Astrocyte (in vitro differentiated cells and primary cell): ENCODE measurements at regions not wholly inside any gene's neighbourhood (a gene's known extent, or its start where the extent isn't known, plus 50 kb on each side); places are given as distances from the start of the nearest gene placed in this dataset.

Source experiments
- DNase-seq: peaks from one replicate; pipeline ENCODE4 v3.0.0-alpha.2; 2010; ENCODE audit warnings: low read depth
- FAIRE-seq: peaks from 2 replicates; lab custom pipeline; 2011; peaks lifted over from hg19 to GRCh38; lab: Jason Lieb, UNC
- H2AFZ ChIP-seq: 2 replicates; pipeline ENCODE4 v1.6.0; 2012; ENCODE audit warnings: low read depth, low read length, inconsistent platforms
- H3K27ac ChIP-seq: 2 replicates; pipeline ENCODE4 v1.5.1; 2011; ENCODE audit warnings: low read depth, low read length, inconsistent platforms
- H3K27me3 ChIP-seq: 2 replicates; pipeline ENCODE4 v1.6.0; 2011; ENCODE audit warnings: low read length, inconsistent platforms; ENCODE audit not compliant: insufficient read depth
- H3K36me3 ChIP-seq: 2 replicates; pipeline ENCODE4 v1.5.1; 2011; ENCODE audit warnings: low read length, inconsistent platforms; ENCODE audit not compliant: insufficient read depth
- H3K4me1 ChIP-seq: 2 replicates; pipeline ENCODE4 v1.5.1; 2011; ENCODE audit warnings: low read length, inconsistent platforms; ENCODE audit not compliant: insufficient read depth
- H3K4me2 ChIP-seq: 2 replicates; pipeline ENCODE4 v1.6.0; 2012; ENCODE audit warnings: low read length, inconsistent platforms
- H3K4me3 ChIP-seq: 2 replicates; pipeline ENCODE4 v1.5.1; 2011; ENCODE audit warnings: low read depth, mild to moderate bottlenecking, low read length, inconsistent platforms; ENCODE audit not compliant: insufficient read depth
- H3K79me2 ChIP-seq: 2 replicates; pipeline ENCODE4 v1.6.0; 2012; ENCODE audit warnings: mild to moderate bottlenecking, low read length, inconsistent platforms; ENCODE audit not compliant: insufficient read depth
- H3K9ac ChIP-seq: 2 replicates; pipeline ENCODE4 v1.6.0; 2012; ENCODE audit warnings: mild to moderate bottlenecking, low read length, inconsistent platforms
- H3K9me3 ChIP-seq: 2 replicates; pipeline ENCODE4 v1.5.1; 2012; ENCODE audit warnings: low read depth, mild to moderate bottlenecking, low read length, inconsistent platforms; ENCODE audit not compliant: insufficient read depth
- H4K20me1 ChIP-seq: 2 replicates; pipeline ENCODE4 v1.6.0; 2012; ENCODE audit warnings: low read length, inconsistent platforms; ENCODE audit not compliant: insufficient read depth
- H3K27ac Mint-ChIP-seq: one replicate; pipeline ENCODE4 v1.8.0; 2021; ENCODE audit warnings: mild to moderate bottlenecking, mixed read lengths; ENCODE audit not compliant: unreplicated experiment
- H3K27me3 Mint-ChIP-seq: one replicate; pipeline ENCODE4 v1.8.0; 2021; ENCODE audit warnings: low read depth, mixed read lengths; ENCODE audit not compliant: unreplicated experiment
- H3K36me3 Mint-ChIP-seq: one replicate; pipeline ENCODE4 v1.8.0; 2021; ENCODE audit warnings: low read depth, mixed read lengths; ENCODE audit not compliant: unreplicated experiment
- H3K4me1 Mint-ChIP-seq: one replicate; pipeline ENCODE4 v1.8.0; 2021; ENCODE audit warnings: low read depth, mixed read lengths; ENCODE audit not compliant: unreplicated experiment
- H3K4me3 Mint-ChIP-seq: one replicate; pipeline ENCODE4 v1.8.0; 2021; ENCODE audit warnings: mild to moderate bottlenecking, moderate library complexity, mixed read lengths; ENCODE audit not compliant: unreplicated experiment
- H3K9me3 Mint-ChIP-seq: one replicate; pipeline ENCODE4 v1.8.0; 2021; ENCODE audit warnings: mild to moderate bottlenecking, mixed read lengths; ENCODE audit not compliant: unreplicated experiment
- CTCF ChIP-seq: IDR thresholded peaks from 2 replicates; pipeline ENCODE4 v1.5.1; 2011; ENCODE audit warnings: low read depth, mild to moderate bottlenecking, inconsistent platforms, low read length, moderate library complexity; ENCODE audit not compliant: insufficient read depth
- EZH2 ChIP-seq: IDR thresholded peaks from 2 replicates; pipeline ENCODE4 v1.6.1; 2012; ENCODE audit warnings: mild to moderate bottlenecking, low read length, inconsistent platforms; ENCODE audit not compliant: insufficient read depth

- Histone ChIP-seq H3K9me3 (no peaks in the 10 kb centered on the region), H3K79me2 (no peaks in the 10 kb centered on the region), H3K27me3 (no peaks in the 10 kb centered on the region), H3K4me3 (no peak overlapping the region), H3K4me1 (no peaks in the 10 kb centered on the region), H2AFZ (no peak overlapping the region), H3K36me3 (no peaks in the 10 kb centered on the region), H4K20me1 (no peaks in the 10 kb centered on the region), H3K27ac (no peak overlapping the region), H3K4me2 (no peak overlapping the region), H3K9ac (no peak overlapping the region)
- Mint-ChIP-seq H3K4me3 (no peak overlapping the region), H3K9me3 (no peaks in the 10 kb centered on the region), H3K36me3 (no peaks in the 10 kb centered on the region), H3K27me3 (no peaks in the 10 kb centered on the region), H3K27ac (no peak overlapping the region), H3K4me1 (peaks cover 3% of the 10 kb centered on the region)
- TF ChIP-seq CTCF (no peak), EZH2 (no peak)
- FAIRE-seq (no peak), DNase-seq (no peak)
These were observed 118.3 kb upstream of the DSEL start for GRCh38 chr18:67634631-67635338.

- Histone ChIP-seq H3K36me3 (no peaks in the 10 kb centered on the region), H3K27ac (no peak overlapping the region), H3K4me2 (no peak overlapping the region), H3K4me1 (no peaks in the 10 kb centered on the region), H3K27me3 (no peaks in the 10 kb centered on the region), H3K9me3 (no peaks in the 10 kb centered on the region), H3K4me3 (no peak overlapping the region), H3K79me2 (no peaks in the 10 kb centered on the region), H4K20me1 (no peaks in the 10 kb centered on the region), H2AFZ (no peak overlapping the region), H3K9ac (no peak overlapping the region)
- DNase-seq (no peak), FAIRE-seq (peak; percentile 43)
- TF ChIP-seq EZH2 (no peak), CTCF (no peak)
- no peaks in the 10 kb centered on the region for H3K9me3 Mint-ChIP-seq
- no peak overlapping the region for H3K27ac Mint-ChIP-seq
- H3K36me3 Mint-ChIP-seq: no peaks in the 10 kb centered on the region
- no peaks in the 10 kb centered on the region for H3K27me3 Mint-ChIP-seq
- no peak overlapping the region for H3K4me3 Mint-ChIP-seq
- peaks cover 3% of the 10 kb centered on the region for H3K4me1 Mint-ChIP-seq
These were observed 117.4 kb upstream of the DSEL start for GRCh38 chr18:67633939-67634338.

- H3K4me3 Mint-ChIP-seq: no peak overlapping the region
- no peak overlapping the region for H3K4me3 ChIP-seq
- no peaks in the 10 kb centered on the region for H3K9me3 ChIP-seq
- no peaks in the 10 kb centered on the region for H4K20me1 ChIP-seq
- no peak overlapping the region for H2AFZ ChIP-seq
- no peak overlapping the region for H3K27ac ChIP-seq
- DNase-seq: no peak
- no peaks in the 10 kb centered on the region for H3K36me3 ChIP-seq
- H3K79me2 ChIP-seq: no peaks in the 10 kb centered on the region
- H3K4me2 ChIP-seq: no peak overlapping the region
- H3K27ac Mint-ChIP-seq: no peak overlapping the region
- H3K9me3 Mint-ChIP-seq: no peaks in the 10 kb centered on the region
- no peaks in the 10 kb centered on the region for H3K4me1 ChIP-seq
- FAIRE-seq: no peak
- no peaks in the 10 kb centered on the region for H3K27me3 ChIP-seq
- H3K27me3 Mint-ChIP-seq: no peaks in the 10 kb centered on the region
- H3K4me1 Mint-ChIP-seq: no peaks in the 10 kb centered on the region
- no peak for TF ChIP-seq CTCF
- TF ChIP-seq EZH2: no peak
- no peaks in the 10 kb centered on the region for H3K36me3 Mint-ChIP-seq
- no peak overlapping the region for H3K9ac ChIP-seq
These were observed 105.4 kb upstream of the DSEL start for GRCh38 chr18:67621906-67622305.
